ENCODE measurements at regions not wholly inside any gene's neighbourhood (a gene's known extent, or its start where the extent isn't known, plus 50 kb on each side); places are given as distances from the start of the nearest gene placed in this dataset.

DNA sequence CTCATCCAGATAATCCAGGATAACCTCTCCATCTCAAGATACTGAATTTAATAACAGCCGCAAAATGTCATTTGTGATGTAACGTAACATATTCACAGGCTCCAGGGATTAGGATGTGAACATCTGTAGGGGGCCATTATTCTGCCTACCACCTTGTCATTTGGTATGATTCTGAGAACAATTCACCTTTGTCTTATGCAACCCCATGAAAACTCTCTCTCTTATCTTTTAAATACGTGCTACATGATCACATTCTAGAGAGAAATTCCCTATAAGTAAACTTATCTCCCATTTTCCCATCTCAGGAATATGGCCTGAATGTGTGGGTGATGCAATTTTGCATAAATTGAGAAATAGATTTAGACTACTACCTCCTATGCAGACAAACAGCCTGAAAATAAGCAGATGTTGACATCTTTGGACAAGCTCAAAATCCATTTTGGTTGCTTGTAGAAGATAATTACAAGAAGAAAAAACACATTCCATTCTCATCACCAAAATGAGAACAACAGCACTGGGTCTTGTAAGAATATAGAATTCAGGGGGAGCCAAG is 255.4 kb upstream of the STXBP5 start:
- TF ChIP-seq CREB1 (CRISPR knock-in tag; IDR thresholded peaks at IDR 0.05): no peak
- TF ChIP-seq, protein P1, sequence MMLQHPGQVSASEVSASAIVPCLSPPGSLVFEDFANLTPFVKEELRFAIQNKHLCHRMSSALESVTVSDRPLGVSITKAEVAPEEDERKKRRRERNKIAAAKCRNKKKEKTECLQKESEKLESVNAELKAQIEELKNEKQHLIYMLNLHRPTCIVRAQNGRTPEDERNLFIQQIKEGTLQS (CRISPR knock-in tag; conservative IDR thresholded peaks at IDR 0.05): no peak
- TF ChIP-seq, protein P2, sequence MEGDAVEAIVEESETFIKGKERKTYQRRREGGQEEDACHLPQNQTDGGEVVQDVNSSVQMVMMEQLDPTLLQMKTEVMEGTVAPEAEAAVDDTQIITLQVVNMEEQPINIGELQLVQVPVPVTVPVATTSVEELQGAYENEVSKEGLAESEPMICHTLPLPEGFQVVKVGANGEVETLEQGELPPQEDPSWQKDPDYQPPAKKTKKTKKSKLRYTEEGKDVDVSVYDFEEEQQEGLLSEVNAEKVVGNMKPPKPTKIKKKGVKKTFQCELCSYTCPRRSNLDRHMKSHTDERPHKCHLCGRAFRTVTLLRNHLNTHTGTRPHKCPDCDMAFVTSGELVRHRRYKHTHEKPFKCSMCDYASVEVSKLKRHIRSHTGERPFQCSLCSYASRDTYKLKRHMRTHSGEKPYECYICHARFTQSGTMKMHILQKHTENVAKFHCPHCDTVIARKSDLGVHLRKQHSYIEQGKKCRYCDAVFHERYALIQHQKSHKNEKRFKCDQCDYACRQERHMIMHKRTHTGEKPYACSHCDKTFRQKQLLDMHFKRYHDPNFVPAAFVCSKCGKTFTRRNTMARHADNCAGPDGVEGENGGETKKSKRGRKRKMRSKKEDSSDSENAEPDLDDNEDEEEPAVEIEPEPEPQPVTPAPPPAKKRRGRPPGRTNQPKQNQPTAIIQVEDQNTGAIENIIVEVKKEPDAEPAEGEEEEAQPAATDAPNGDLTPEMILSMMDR (IDR thresholded peaks at IDR 0.05): no peak
- no peak for TF ChIP-seq FOXJ3 (CRISPR knock-in tag; IDR thresholded peaks at IDR 0.05; ENCODE audit: borderline replicate concordance)
- TF ChIP-seq, protein P3, sequence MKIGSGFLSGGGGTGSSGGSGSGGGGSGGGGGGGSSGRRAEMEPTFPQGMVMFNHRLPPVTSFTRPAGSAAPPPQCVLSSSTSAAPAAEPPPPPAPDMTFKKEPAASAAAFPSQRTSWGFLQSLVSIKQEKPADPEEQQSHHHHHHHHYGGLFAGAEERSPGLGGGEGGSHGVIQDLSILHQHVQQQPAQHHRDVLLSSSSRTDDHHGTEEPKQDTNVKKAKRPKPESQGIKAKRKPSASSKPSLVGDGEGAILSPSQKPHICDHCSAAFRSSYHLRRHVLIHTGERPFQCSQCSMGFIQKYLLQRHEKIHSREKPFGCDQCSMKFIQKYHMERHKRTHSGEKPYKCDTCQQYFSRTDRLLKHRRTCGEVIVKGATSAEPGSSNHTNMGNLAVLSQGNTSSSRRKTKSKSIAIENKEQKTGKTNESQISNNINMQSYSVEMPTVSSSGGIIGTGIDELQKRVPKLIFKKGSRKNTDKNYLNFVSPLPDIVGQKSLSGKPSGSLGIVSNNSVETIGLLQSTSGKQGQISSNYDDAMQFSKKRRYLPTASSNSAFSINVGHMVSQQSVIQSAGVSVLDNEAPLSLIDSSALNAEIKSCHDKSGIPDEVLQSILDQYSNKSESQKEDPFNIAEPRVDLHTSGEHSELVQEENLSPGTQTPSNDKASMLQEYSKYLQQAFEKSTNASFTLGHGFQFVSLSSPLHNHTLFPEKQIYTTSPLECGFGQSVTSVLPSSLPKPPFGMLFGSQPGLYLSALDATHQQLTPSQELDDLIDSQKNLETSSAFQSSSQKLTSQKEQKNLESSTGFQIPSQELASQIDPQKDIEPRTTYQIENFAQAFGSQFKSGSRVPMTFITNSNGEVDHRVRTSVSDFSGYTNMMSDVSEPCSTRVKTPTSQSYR (CRISPR knock-in tag; IDR thresholded peaks at IDR 0.05): no peak
- TF ChIP-seq, protein P4, sequence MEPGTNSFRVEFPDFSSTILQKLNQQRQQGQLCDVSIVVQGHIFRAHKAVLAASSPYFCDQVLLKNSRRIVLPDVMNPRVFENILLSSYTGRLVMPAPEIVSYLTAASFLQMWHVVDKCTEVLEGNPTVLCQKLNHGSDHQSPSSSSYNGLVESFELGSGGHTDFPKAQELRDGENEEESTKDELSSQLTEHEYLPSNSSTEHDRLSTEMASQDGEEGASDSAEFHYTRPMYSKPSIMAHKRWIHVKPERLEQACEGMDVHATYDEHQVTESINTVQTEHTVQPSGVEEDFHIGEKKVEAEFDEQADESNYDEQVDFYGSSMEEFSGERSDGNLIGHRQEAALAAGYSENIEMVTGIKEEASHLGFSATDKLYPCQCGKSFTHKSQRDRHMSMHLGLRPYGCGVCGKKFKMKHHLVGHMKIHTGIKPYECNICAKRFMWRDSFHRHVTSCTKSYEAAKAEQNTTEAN (CRISPR knock-in tag; IDR thresholded peaks at IDR 0.05): no peak

All from WTC11 (cell line).